HL-60 (cell line): ENCODE measurements at regions not wholly inside any gene's neighbourhood (a gene's known extent, or its start where the extent isn't known, plus 50 kb on each side); places are given as distances from the start of the nearest gene placed in this dataset.

Experiments
- DNase-seq, 2 experiments: peaks; one replicate each; pipeline ENCODE4 v3.0.0-alpha.2; 2010 to 2020; ENCODE audit warnings: low read depth in 1 of 2, low spot score in 1 of 2
- H3K27ac ChIP-seq: fragments of 250-450 bp; sonication (Bioruptor Pico); replicated peaks from 2 replicates; pipeline ENCODE4 v1.5.1; 2020; ENCODE audit warnings: mild to moderate bottlenecking, moderate library complexity
- H3K27me3 ChIP-seq: fragments of 250-450 bp; sonication (Bioruptor Pico); 2 replicates; pipeline ENCODE4 v1.5.1; 2021; ENCODE audit warnings: mild to moderate bottlenecking, moderate library complexity; ENCODE audit not compliant: insufficient read depth, poor library complexity, severe bottlenecking
- H3K4me3 ChIP-seq: replicated peaks from 2 replicates; pipeline ENCODE4 v1.5.1; 2011; ENCODE audit warnings: mild to moderate bottlenecking, control low read depth, low read length; ENCODE audit not compliant: insufficient read depth
- GABPA ChIP-seq: IDR thresholded peaks from 2 replicates; pipeline ENCODE4 v1.6.1; 2012; ENCODE audit warnings: low read depth
- POLR2AphosphoS5 ChIP-seq: IDR thresholded peaks from 2 replicates; pipeline ENCODE4 v1.6.1; 2012; ENCODE audit warnings: low read depth
- SPI1 ChIP-seq: IDR thresholded peaks from 2 replicates; pipeline ENCODE4 v1.6.1; 2012; ENCODE audit warnings: low read depth, mild to moderate bottlenecking, borderline replicate concordance
- TF ChIP-seq, protein P1 (sequence below): IDR thresholded peaks from 2 replicates; pipeline ENCODE4 v1.6.1; 2012; ENCODE audit warnings: low read depth; ENCODE audit not compliant: insufficient replicate concordance
- TF ChIP-seq, protein P2 (sequence below): IDR thresholded peaks from one replicate; pipeline ENCODE4 v1.5.1; 2011; ENCODE audit warnings: low read length, control low read depth, inconsistent platforms; ENCODE audit not compliant: insufficient read depth

GRCh38 chr2:240323601-240324291 is 111.7 kb upstream of the GPC1 start:
- no peak overlapping the region for H3K4me3 ChIP-seq
- H3K27ac ChIP-seq = no peak overlapping the region
- H3K27me3 ChIP-seq = no peaks in the 10 kb centered on the region
- TF ChIP-seq POLR2AphosphoS5 (no peak), GABPA (no peak), SPI1 (no peak)
- TF ChIP-seq, protein P1, sequence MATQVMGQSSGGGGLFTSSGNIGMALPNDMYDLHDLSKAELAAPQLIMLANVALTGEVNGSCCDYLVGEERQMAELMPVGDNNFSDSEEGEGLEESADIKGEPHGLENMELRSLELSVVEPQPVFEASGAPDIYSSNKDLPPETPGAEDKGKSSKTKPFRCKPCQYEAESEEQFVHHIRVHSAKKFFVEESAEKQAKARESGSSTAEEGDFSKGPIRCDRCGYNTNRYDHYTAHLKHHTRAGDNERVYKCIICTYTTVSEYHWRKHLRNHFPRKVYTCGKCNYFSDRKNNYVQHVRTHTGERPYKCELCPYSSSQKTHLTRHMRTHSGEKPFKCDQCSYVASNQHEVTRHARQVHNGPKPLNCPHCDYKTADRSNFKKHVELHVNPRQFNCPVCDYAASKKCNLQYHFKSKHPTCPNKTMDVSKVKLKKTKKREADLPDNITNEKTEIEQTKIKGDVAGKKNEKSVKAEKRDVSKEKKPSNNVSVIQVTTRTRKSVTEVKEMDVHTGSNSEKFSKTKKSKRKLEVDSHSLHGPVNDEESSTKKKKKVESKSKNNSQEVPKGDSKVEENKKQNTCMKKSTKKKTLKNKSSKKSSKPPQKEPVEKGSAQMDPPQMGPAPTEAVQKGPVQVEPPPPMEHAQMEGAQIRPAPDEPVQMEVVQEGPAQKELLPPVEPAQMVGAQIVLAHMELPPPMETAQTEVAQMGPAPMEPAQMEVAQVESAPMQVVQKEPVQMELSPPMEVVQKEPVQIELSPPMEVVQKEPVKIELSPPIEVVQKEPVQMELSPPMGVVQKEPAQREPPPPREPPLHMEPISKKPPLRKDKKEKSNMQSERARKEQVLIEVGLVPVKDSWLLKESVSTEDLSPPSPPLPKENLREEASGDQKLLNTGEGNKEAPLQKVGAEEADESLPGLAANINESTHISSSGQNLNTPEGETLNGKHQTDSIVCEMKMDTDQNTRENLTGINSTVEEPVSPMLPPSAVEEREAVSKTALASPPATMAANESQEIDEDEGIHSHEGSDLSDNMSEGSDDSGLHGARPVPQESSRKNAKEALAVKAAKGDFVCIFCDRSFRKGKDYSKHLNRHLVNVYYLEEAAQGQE = no peak
- TF ChIP-seq, protein P2, sequence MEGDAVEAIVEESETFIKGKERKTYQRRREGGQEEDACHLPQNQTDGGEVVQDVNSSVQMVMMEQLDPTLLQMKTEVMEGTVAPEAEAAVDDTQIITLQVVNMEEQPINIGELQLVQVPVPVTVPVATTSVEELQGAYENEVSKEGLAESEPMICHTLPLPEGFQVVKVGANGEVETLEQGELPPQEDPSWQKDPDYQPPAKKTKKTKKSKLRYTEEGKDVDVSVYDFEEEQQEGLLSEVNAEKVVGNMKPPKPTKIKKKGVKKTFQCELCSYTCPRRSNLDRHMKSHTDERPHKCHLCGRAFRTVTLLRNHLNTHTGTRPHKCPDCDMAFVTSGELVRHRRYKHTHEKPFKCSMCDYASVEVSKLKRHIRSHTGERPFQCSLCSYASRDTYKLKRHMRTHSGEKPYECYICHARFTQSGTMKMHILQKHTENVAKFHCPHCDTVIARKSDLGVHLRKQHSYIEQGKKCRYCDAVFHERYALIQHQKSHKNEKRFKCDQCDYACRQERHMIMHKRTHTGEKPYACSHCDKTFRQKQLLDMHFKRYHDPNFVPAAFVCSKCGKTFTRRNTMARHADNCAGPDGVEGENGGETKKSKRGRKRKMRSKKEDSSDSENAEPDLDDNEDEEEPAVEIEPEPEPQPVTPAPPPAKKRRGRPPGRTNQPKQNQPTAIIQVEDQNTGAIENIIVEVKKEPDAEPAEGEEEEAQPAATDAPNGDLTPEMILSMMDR = no peak
- no peak for DNase-seq

DNA sequence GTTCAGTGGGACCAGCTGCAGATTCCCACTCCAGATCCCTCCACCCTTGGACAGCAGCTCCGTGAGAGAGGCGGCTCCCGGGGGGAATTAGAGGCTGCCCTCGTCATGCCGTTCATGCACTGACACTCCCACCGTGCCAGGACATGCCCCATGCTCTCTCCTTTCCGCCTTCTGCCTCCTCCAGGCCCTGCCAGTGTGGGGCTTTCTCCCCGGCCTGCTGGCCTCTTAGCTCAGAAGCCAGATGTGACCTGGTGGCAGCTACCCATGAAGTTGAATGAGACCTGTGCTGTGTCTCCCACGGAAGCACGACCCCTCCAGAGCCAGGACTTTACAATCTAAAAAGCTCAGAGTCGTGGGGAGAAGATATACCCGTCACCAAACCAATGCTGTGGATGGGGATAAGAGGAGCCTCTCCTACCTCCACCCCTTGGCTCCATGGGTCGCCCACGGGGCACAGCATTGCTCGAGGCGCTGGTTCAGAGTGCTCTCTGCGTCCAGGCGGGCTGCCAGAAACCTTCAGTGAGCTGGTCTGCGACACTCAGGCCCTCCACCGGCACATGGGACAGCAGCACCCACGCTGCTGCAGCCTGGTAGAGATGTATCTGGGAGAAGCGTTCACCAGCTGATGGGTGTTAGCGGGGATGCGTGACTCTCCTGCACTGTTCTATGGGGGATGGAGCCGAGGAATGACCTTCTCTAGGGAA is 111.0 kb upstream of the GPC1 start:
- Histone ChIP-seq H3K27ac (no peak overlapping the region), H3K4me3 (no peak overlapping the region), H3K27me3 (no peaks in the 10 kb centered on the region)
- DNase-seq = no peak
- TF ChIP-seq POLR2AphosphoS5 (no peak), GABPA (no peak), SPI1 (no peak)
- TF ChIP-seq, protein P1 = no peak
- TF ChIP-seq, protein P2 = no peak

DNA sequence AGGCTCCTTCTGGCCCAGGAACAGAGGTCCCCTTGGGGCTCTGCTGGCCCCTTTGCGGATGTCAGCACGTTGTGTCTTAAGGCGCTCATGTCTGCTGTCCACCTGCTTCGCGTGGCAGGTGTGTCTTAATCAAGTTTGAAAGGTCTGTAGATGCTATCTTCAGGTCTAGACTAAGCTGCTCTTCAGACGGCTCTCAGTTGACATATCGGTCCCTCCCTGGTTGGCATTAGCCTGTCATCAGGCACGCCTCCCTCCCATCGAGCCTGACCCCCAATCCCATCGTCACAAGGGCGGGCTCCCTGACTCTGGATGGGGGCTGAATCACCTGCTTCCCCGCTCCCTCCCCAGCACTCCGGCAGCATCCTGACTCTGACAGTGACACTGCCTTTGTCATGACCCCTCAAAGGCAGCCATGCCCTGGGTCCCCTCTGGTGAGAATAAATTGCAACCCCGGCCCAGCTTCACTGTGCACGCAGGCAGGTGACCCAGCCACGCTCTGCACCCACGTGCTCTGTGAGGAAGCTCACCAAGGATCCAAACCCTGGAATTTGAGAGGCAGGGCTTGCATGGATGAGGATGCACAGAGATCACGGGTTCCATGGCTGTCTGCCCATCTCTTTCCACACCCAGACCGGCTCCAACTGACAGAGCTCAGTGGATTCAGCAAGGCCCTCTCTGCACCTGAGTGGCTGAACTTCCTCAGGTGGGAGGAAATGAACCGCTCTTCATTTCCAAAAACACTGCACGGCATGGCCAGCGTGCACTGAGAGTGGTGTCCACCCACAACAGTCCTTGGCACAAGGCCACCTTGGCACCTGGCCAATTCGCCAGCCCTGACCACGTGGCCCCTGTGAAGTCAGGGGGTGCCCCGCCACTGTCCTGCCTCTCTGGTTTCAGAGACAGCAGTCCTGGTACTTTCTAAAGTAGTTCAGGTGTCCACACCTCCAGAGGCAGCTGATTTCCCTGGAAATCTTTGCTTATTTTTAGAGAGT is 110.2 kb upstream of the GPC1 start:
- TF ChIP-seq SPI1 (no peak), GABPA (no peak), POLR2AphosphoS5 (no peak)
- TF ChIP-seq, protein P2 = no peak
- TF ChIP-seq, protein P1 = no peak
- DNase-seq = no peak
- no peaks in the 10 kb centered on the region for H3K27me3 ChIP-seq
- no peak overlapping the region for H3K27ac ChIP-seq
- no peak overlapping the region for H3K4me3 ChIP-seq
